ENCODE measurements at regions not wholly inside any gene's neighbourhood (a gene's known extent, or its start where the extent isn't known, plus 50 kb on each side); places are given as distances from the start of the nearest gene placed in this dataset.
"Not testable (repeated sequence)": the region's sequence is repeated elsewhere in the genome, so short reads cannot be mapped to it uniquely, and the experiment has no call there.

- Mint-ChIP-seq H3K9me3 (no peaks in the 10 kb centered on the region), H3K36me3 (ENCODE audit: low read depth) (no peaks in the 10 kb centered on the region), H3K27ac (no peak overlapping the region), H3K4me3 (no peak overlapping the region), H3K27me3 (ENCODE audit: low read depth) (peaks cover 2% of the 10 kb centered on the region), H3K4me1 (ENCODE audit: low read depth) (no peaks in the 10 kb centered on the region)
- CTCF ChIA-PET = interaction anchor here (0.7 to 0.9 kb wide), 2 partner anchors 10 to 407 kb away, joined by 3 read pairs; no protein-coding TSS in a partner anchor
- no peak for DNase-seq
- intact Hi-C loops (cut with micrococcal nuclease) = no loop called here
Measured at GRCh38 chr4:71878376-71878775, 94.5 kb upstream of the GC start.

DNA sequence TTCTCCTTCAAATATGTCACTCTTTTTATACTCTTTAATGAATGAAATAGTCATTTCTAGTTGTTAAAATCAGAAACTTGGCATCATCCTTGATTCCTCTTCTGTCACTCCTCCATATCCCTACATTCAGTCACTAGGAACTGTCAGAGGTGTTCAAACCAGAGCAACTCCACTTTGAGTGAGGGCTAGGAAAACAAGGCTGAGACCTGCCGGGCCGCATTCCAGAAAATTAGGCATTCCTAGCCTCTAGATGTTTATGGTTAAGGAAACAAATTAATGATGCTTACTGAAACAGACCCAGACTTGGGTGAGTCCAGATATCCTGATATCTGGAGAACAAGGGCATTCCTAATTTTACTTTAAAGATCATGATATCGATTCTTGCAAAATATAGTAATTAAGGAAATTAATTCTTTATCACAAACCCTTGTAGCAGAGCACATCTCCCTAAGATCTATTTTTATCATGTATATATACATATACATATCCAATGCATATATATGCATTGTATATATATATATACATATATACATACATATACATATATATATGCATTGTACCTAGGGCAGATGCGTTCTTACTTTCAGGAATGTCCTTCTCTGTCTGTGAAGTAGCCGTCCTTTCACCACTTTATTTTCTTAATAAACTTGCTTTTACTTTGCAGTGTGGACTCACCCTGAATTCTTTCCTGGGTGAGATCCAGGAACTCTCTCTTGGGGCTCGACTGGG is 98.4 kb upstream of the GC start:
- intact Hi-C loops (cut with micrococcal nuclease) = no loop called here
- Mint-ChIP-seq H3K4me3 (no peak overlapping the region), H3K27me3 (ENCODE audit: low read depth) (peaks cover 2% of the 10 kb centered on the region), H3K9me3 (no peaks in the 10 kb centered on the region), H3K4me1 (ENCODE audit: low read depth) (no peaks in the 10 kb centered on the region), H3K36me3 (ENCODE audit: low read depth) (no peaks in the 10 kb centered on the region), H3K27ac (no peak overlapping the region)
- no peak for DNase-seq
- CTCF ChIA-PET = interaction anchor here (0.7 to 0.8 kb wide), 2 partner anchors 39 to 334 kb away, joined by 3 read pairs; no protein-coding TSS in a partner anchor

- DNase-seq; H3K4me1 Mint-ChIP-seq (ENCODE audit: low read depth); CTCF ChIA-PET; H3K36me3 Mint-ChIP-seq (ENCODE audit: low read depth); H3K27me3 Mint-ChIP-seq (ENCODE audit: low read depth); intact Hi-C loops (cut with micrococcal nuclease); H3K27ac Mint-ChIP-seq; H3K4me3 Mint-ChIP-seq: not testable (repeated sequence)
- peaks cover 16% of the 10 kb centered on the region for H3K9me3 Mint-ChIP-seq
Measured at GRCh38 chr4:71900366-71900765, 116.5 kb upstream of the GC start.

- intact Hi-C loops (cut with micrococcal nuclease) = loop anchor here (1.0 kb wide), 1 partner anchor 37 kb away; no protein-coding TSS in a partner anchor
- H3K9me3 Mint-ChIP-seq; H3K4me3 Mint-ChIP-seq; H3K27me3 Mint-ChIP-seq (ENCODE audit: low read depth); DNase-seq; H3K36me3 Mint-ChIP-seq (ENCODE audit: low read depth); H3K27ac Mint-ChIP-seq; CTCF ChIA-PET; H3K4me1 Mint-ChIP-seq (ENCODE audit: low read depth): not testable (repeated sequence)
Measured at GRCh38 chr4:71905594-71905993, 121.7 kb upstream of the GC start.

- no peak for DNase-seq
- Mint-ChIP-seq H3K36me3 (ENCODE audit: low read depth) (no peaks in the 10 kb centered on the region), H3K27ac (no peak overlapping the region), H3K9me3 (peaks cover 9% of the 10 kb centered on the region), H3K4me1 (ENCODE audit: low read depth) (no peaks in the 10 kb centered on the region), H3K4me3 (no peak overlapping the region), H3K27me3 (ENCODE audit: low read depth) (no peaks in the 10 kb centered on the region)
- CTCF ChIA-PET = no interaction called here
- intact Hi-C loops (cut with micrococcal nuclease) = no loop called here
Measured at GRCh38 chr4:71906096-71906495, 122.2 kb upstream of the GC start.

- no peak for DNase-seq
- H3K4me3 Mint-ChIP-seq = no peak overlapping the region
- H3K36me3 Mint-ChIP-seq (ENCODE audit: low read depth) = no peaks in the 10 kb centered on the region
- CTCF ChIA-PET = interaction anchor here (0.5 kb wide), 1 partner anchor 394 kb away, joined by 3 read pairs; no protein-coding TSS in a partner anchor
- H3K9me3 Mint-ChIP-seq = peaks cover 9% of the 10 kb centered on the region
- no peak overlapping the region for H3K27ac Mint-ChIP-seq
- no peaks in the 10 kb centered on the region for H3K4me1 Mint-ChIP-seq (ENCODE audit: low read depth)
- no peaks in the 10 kb centered on the region for H3K27me3 Mint-ChIP-seq (ENCODE audit: low read depth)
- intact Hi-C loops (cut with micrococcal nuclease) = no loop called here
Measured at GRCh38 chr4:71907071-71907470, 123.2 kb upstream of the GC start.

DNA sequence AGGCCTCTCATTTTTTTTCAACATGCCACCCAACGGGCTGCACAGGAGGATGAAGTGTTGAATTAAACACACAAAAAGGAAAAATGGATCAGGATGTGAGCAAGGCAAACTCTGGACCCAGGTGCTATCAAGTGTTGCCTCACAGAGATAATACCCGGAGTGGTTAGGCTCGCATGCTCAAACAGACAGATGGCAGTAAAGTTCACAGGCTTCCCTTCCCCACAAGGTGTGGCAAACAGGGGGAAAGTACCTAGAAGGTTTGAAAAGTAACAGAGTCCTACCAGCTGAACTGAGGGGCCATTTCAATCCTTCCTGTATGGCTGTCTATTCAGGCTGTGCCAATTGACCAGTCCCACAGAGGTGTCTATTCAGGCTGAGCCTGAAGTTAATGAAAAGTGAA is 123.9 kb upstream of the GC start:
- Mint-ChIP-seq H3K27ac (no peak overlapping the region), H3K4me1 (ENCODE audit: low read depth) (no peaks in the 10 kb centered on the region), H3K27me3 (ENCODE audit: low read depth) (no peaks in the 10 kb centered on the region), H3K9me3 (peaks cover 9% of the 10 kb centered on the region), H3K36me3 (ENCODE audit: low read depth) (no peaks in the 10 kb centered on the region), H3K4me3 (no peak overlapping the region)
- no peak for DNase-seq
- intact Hi-C loops (cut with micrococcal nuclease) = no loop called here
- CTCF ChIA-PET = no interaction called here

DNA sequence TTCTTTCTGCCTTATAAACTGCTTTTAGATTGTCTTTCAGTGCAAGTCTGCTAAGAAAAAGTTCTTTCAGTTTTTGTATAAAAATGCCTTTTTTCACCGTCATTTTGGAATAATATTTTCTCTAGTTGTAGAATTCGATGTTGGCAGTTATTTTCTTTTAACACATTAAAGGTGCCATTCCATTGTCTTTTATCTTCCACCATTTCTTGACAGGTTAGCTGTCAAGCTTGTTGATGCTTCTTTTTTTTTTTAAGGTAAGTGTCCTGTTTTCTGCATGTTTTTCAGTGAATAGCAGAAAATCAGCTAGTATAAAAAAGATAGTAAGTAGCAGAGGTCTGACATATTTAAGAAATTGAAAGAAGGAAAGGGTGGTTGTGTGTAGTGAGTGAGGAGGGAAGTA is 118.5 kb upstream of the NPFFR2 start:
- intact Hi-C loops (cut with micrococcal nuclease) = no loop called here
- H3K9me3 Mint-ChIP-seq = peaks cover 3% of the 10 kb centered on the region
- H3K4me3 Mint-ChIP-seq = no peak overlapping the region
- CTCF ChIA-PET = interaction anchor here (0.6 to 1.4 kb wide), 2 partner anchors 16 to 304 kb away, joined by 3 read pairs; no protein-coding TSS in a partner anchor
- no peaks in the 10 kb centered on the region for H3K4me1 Mint-ChIP-seq (ENCODE audit: low read depth)
- DNase-seq = no peak
- no peaks in the 10 kb centered on the region for H3K27me3 Mint-ChIP-seq (ENCODE audit: low read depth)
- no peak overlapping the region for H3K27ac Mint-ChIP-seq
- no peaks in the 10 kb centered on the region for H3K36me3 Mint-ChIP-seq (ENCODE audit: low read depth)

GRCh38 chr4:71923070-71923469 is 108.7 kb upstream of the NPFFR2 start:
- no peaks in the 10 kb centered on the region for H3K27me3 Mint-ChIP-seq (ENCODE audit: low read depth)
- no peaks in the 10 kb centered on the region for H3K4me1 Mint-ChIP-seq (ENCODE audit: low read depth)
- intact Hi-C loops (cut with micrococcal nuclease) = no loop called here
- H3K27ac Mint-ChIP-seq = no peak overlapping the region
- H3K36me3 Mint-ChIP-seq (ENCODE audit: low read depth) = no peaks in the 10 kb centered on the region
- DNase-seq = no peak
- H3K9me3 Mint-ChIP-seq = no peaks in the 10 kb centered on the region
- H3K4me3 Mint-ChIP-seq = no peak overlapping the region
- CTCF ChIA-PET = no interaction called here

DNA sequence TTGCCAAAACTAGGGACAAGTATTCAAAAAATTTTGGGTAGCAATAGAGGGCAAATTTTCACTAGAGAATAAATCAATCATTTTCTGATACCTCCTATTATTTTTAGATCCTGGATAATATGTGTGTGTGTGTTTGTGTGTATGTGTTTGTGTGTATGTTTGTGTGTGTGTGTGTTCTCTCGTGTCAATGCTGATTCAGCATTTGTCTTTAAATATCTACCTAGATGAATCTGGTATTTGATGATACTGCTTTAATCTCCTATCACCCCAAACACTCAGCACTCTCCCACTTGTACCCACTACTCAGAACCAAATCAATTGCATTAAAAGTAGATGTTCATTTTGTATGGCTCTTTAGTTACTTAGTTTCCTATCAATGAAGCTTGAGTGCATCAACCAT is 101.3 kb upstream of the NPFFR2 start:
- intact Hi-C loops (cut with micrococcal nuclease) = no loop called here
- no peak overlapping the region for H3K4me3 Mint-ChIP-seq
- H3K36me3 Mint-ChIP-seq (ENCODE audit: low read depth) = no peaks in the 10 kb centered on the region

DNA sequence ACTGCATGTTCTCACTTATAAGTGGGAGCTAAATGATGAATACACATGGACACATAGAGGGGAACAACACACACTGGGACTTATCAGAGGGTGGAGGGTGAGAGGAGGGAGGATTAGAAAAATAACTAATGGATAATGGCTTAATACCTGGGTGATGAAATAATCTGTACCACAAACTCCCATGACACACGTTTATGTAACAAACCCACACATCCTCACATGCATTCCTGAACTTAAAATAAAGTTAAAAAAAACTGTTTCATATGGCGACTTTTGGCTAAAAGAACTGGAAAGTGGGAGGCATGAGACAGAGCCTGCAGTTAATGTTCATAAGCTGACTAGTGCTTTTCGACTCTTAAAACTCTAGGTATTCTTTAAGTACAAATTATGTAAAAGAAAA is 98.9 kb upstream of the NPFFR2 start:
- no peak overlapping the region for H3K4me3 Mint-ChIP-seq
- H3K4me1 Mint-ChIP-seq (ENCODE audit: low read depth) = no peaks in the 10 kb centered on the region
- no peaks in the 10 kb centered on the region for H3K27me3 Mint-ChIP-seq (ENCODE audit: low read depth)
- intact Hi-C loops (cut with micrococcal nuclease) = no loop called here
- no peak for DNase-seq
- no peak overlapping the region for H3K27ac Mint-ChIP-seq
- no peaks in the 10 kb centered on the region for H3K9me3 Mint-ChIP-seq
- CTCF ChIA-PET = no interaction called here
- H3K36me3 Mint-ChIP-seq (ENCODE audit: low read depth) = no peaks in the 10 kb centered on the region

More for the DNA sequence above, 101.3 kb upstream of the NPFFR2 start:
- Mint-ChIP-seq H3K27me3 (ENCODE audit: low read depth) (no peaks in the 10 kb centered on the region), H3K4me1 (ENCODE audit: low read depth) (no peaks in the 10 kb centered on the region), H3K27ac (no peak overlapping the region), H3K9me3 (no peaks in the 10 kb centered on the region)
- CTCF ChIA-PET = no interaction called here
- DNase-seq = no peak

DNA sequence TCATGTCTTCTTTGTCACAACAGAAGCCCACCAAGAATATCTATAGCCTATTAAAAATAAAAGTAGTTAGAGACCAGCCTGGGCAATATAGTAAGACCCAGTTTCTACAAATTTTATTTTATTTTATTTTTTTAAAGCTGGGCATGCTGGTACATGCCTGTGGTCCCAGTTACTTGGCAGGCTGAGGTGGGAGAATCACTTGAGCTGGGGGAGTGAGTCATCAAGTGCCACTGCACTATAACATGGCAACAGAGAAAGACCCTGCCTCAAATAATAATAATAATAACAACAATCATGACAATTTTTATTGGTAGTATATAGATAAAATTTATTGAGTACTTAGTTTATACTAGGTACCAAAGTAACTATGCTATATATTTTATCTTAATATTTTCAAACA is 93.0 kb upstream of the NPFFR2 start:
- CTCF ChIA-PET = no interaction called here
- DNase-seq = no peak
- intact Hi-C loops (cut with micrococcal nuclease) = no loop called here
- H3K27me3 Mint-ChIP-seq (ENCODE audit: low read depth) = no peaks in the 10 kb centered on the region
- no peaks in the 10 kb centered on the region for H3K9me3 Mint-ChIP-seq
- no peaks in the 10 kb centered on the region for H3K4me1 Mint-ChIP-seq (ENCODE audit: low read depth)
- no peak overlapping the region for H3K27ac Mint-ChIP-seq
- H3K4me3 Mint-ChIP-seq = no peak overlapping the region
- H3K36me3 Mint-ChIP-seq (ENCODE audit: low read depth) = no peaks in the 10 kb centered on the region

DNA sequence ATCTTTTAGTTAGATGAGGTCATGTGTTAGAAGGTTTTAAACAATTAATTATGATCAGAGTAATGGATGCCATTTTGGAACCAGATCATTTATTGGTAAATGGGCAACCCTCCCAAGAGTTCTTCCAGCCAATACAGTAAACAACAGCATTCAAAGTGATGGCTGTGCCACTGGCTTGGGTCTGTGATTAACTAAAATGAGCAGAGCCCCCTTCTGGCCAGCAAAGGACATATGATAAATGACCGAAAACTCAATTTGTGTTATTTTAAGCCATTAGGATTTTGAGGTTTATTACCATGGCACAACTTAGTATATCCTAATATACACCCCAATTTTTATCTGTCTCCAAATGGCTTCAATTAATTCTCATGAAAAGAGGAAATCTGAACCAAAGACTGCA is 90.8 kb upstream of the NPFFR2 start:
- peak; percentile 4 for DNase-seq
- H3K4me1 Mint-ChIP-seq (ENCODE audit: low read depth) = no peaks in the 10 kb centered on the region
- H3K27ac Mint-ChIP-seq = no peak overlapping the region
- CTCF ChIA-PET = no interaction called here
- no peak overlapping the region for H3K4me3 Mint-ChIP-seq
- intact Hi-C loops (cut with micrococcal nuclease) = no loop called here
- peaks cover 6% of the 10 kb centered on the region for H3K9me3 Mint-ChIP-seq
- H3K36me3 Mint-ChIP-seq (ENCODE audit: low read depth) = no peaks in the 10 kb centered on the region
- no peaks in the 10 kb centered on the region for H3K27me3 Mint-ChIP-seq (ENCODE audit: low read depth)

All from activated naive CD4-positive, alpha-beta T cell treated with anti-CD3 and anti-CD28 coated beads for 36 hours (primary cell).